ENCODE measurements at regions not wholly inside any gene's neighbourhood (a gene's known extent, or its start where the extent isn't known, plus 50 kb on each side); places are given as distances from the start of the nearest gene placed in this dataset.
"Not testable (repeated sequence)": the region's sequence is repeated elsewhere in the genome, so short reads cannot be mapped to it uniquely, and the experiment has no call there.

- no peak for TF ChIP-seq CTCF (IDR thresholded peaks at IDR 0.05; ENCODE audit: insufficient read depth, low read depth, low read length, missing control alignments)
- no peak overlapping the region for H3K4me3 ChIP-seq (ENCODE audit: low read depth, low read length)
- DNase-seq (ENCODE audit: low read depth), result no peak
Measured at GRCh38 chr18:66235206-66235605, 368.7 kb downstream of the CDH19 start.

- no peak overlapping the region for H3K4me3 ChIP-seq (ENCODE audit: low read depth, low read length)
- no peak for TF ChIP-seq CTCF (IDR thresholded peaks at IDR 0.05; ENCODE audit: insufficient read depth, low read depth, low read length, missing control alignments)
- no peak for DNase-seq (ENCODE audit: low read depth)
Measured at GRCh38 chr18:66226782-66227181, 377.1 kb downstream of the CDH19 start.

GRCh38 chr18:66223317-66223716 lies 380.6 kb downstream of the CDH19 start:
- DNase-seq (ENCODE audit: low read depth); H3K4me3 ChIP-seq (ENCODE audit: low read depth, low read length): not testable (repeated sequence)

GRCh38 chr18:66222174-66222573 lies 381.7 kb downstream of the CDH19 start:
- DNase-seq (ENCODE audit: low read depth), result no peak
- no peak for TF ChIP-seq CTCF (IDR thresholded peaks at IDR 0.05; ENCODE audit: insufficient read depth, low read depth, low read length, missing control alignments)
- H3K4me3 ChIP-seq (ENCODE audit: low read depth, low read length), result no peak overlapping the region

- no peak for TF ChIP-seq CTCF (IDR thresholded peaks at IDR 0.05; ENCODE audit: insufficient read depth, low read depth, low read length, missing control alignments)
- no peak overlapping the region for H3K4me3 ChIP-seq (ENCODE audit: low read depth, low read length)
- no peak for DNase-seq (ENCODE audit: low read depth)
Measured at GRCh38 chr18:66219817-66220216, 384.1 kb downstream of the CDH19 start.

GRCh38 chr18:66211749-66212148 lies 392.1 kb downstream of the CDH19 start:
- DNase-seq (ENCODE audit: low read depth), result no peak
- no peak for TF ChIP-seq CTCF (IDR thresholded peaks at IDR 0.05; ENCODE audit: insufficient read depth, low read depth, low read length, missing control alignments)
- H3K4me3 ChIP-seq (ENCODE audit: low read depth, low read length), result no peak overlapping the region

- no peak for DNase-seq (ENCODE audit: low read depth)
- TF ChIP-seq CTCF (IDR thresholded peaks at IDR 0.05; ENCODE audit: insufficient read depth, low read depth, low read length, missing control alignments), result no peak
Measured at GRCh38 chr18:66210875-66211274, 393.0 kb downstream of the CDH19 start.

GRCh38 chr18:66209656-66210055 lies 394.2 kb downstream of the CDH19 start:
- no peak for TF ChIP-seq CTCF (IDR thresholded peaks at IDR 0.05; ENCODE audit: insufficient read depth, low read depth, low read length, missing control alignments)
- H3K4me3 ChIP-seq (ENCODE audit: low read depth, low read length), result no peak overlapping the region
- DNase-seq (ENCODE audit: low read depth), result no peak

More at GRCh38 chr18:66210875-66211274, 393.0 kb downstream of the CDH19 start:
- H3K4me3 ChIP-seq (ENCODE audit: low read depth, low read length), result no peak overlapping the region

Measured in GM12865 (cell line).